Adrenal gland (tissue), 9 donors: ENCODE measurements at regions not wholly inside any gene's neighbourhood (a gene's known extent, or its start where the extent isn't known, plus 50 kb on each side); places are given as distances from the start of the nearest gene placed in this dataset.

Experiments
- DNase-seq, 7 donors: peaks; one replicate each; pipeline ENCODE4 v3.0.0-alpha.2; 2019 to 2020
- H3K27ac ChIP-seq, 5 donors: fragments of 200-600 bp; sonication (generic) in 4 of 5; 1 replicate in 3 of 5; 2 replicates in 2 of 5; pipeline versions ENCODE4 v1.5.1 to v1.8.0; 2016 to 2020; ENCODE audit warnings: mild to moderate bottlenecking in 1 of 5
- H3K27me3 ChIP-seq: fragments of 200-600 bp; 2 replicates; pipeline ENCODE4 v1.8.0; 2021
- H3K36me3 ChIP-seq, 2 donors: fragments of 200-600 bp; replicated peaks in 1 of 2; 1 replicate in 1 of 2; 2 replicates in 1 of 2; pipeline versions ENCODE4 v1.5.1 to v1.8.0; 2018 to 2022
- H3K4me1 ChIP-seq, 2 donors: fragments of 200-600 bp; replicated peaks in 1 of 2; 1 replicate in 1 of 2; 2 replicates in 1 of 2; pipeline versions ENCODE4 v1.5.1 to v1.8.0; 2018 to 2021
- H3K4me3 ChIP-seq, 4 donors: fragments of 200-600 bp; sonication (generic) in 3 of 4; one replicate each; pipeline ENCODE4 v1.5.1; 2016 to 2018
- H3K9me3 ChIP-seq, 3 donors: fragments of 200-600 bp; sonication (generic) in 1 of 3; replicated peaks in 1 of 3; 1 replicate in 2 of 3; 2 replicates in 1 of 3; pipeline versions ENCODE4 v1.5.1 to v1.8.0; 2016 to 2021
- POLR2A ChIP-seq, 2 donors: fragments of 450-650 bp; IDR thresholded peaks; one replicate each; pipeline ENCODE4 v1.6.1; 2017; ENCODE audit warnings: antibody characterized with exemption in 2 of 2, mild to moderate bottlenecking in 2 of 2, moderate library complexity in 1 of 2
- WGBS, 4 donors: extraction: QIAGEN DNeasy Blood & Tissue Kit in 2 of 4; methylation state at CpG; one replicate each; pipeline versions ENCODE4 v1.1.5 to v1.1.7; 2013 to 2017; 5-methylcytosine and 5-hydroxymethylcytosine counted together
- intact Hi-C, 2 donors: fragments of 100-400 bp; cut with DNase I; formaldehyde crosslinking; loops; one replicate each; pipeline versions ENCODE4 v1.14.1 to v1.15.0; 2022 to 2023
- TF ChIP-seq, protein P1 (sequence below), 6 experiments: fragments of 450-650 bp in 4 of 6; fragments of 200-600 bp in 2 of 6; sonication (generic) in 1 of 6; IDR thresholded peaks; 1 replicate in 5 of 6; 2 replicates in 1 of 6; pipeline versions ENCODE4 v1.5.1 to v1.8.0; 2016 to 2021; ENCODE audit warnings: antibody characterized with exemption in 6 of 6, mild to moderate bottlenecking in 2 of 6, moderate library complexity in 1 of 6
- donor health status: healthy with polysubstance abuse.
- donor health status: Bipolar disorder and iron deficiency.
- donor health status: DM: yes; HTN: yes; CAD: no.
- donor health status: DM: no; HTN: no; CAD: no.
- donor health status: DM: no; HTN: no; CAD: no.

DNA sequence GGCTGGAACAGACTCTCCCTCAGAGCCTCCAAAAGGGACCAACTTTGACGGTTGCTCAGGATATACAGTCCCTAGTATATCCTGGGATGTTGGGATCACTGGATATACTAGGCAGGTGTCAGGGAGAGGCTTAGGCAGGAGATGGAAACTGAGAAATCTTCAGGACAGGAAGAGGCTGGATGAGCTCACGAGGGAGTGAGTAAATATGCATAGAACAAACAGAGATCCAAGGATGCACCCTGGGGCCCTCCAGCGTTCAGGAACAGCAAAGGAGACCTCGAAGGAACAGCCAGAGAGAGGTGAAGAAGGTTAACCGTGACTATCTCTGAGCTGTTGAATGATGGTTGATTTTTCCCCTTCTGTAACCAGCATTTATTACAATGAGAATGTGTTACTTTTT is 191.3 kb downstream of the BMP7 start:
- TF ChIP-seq, protein P1, sequence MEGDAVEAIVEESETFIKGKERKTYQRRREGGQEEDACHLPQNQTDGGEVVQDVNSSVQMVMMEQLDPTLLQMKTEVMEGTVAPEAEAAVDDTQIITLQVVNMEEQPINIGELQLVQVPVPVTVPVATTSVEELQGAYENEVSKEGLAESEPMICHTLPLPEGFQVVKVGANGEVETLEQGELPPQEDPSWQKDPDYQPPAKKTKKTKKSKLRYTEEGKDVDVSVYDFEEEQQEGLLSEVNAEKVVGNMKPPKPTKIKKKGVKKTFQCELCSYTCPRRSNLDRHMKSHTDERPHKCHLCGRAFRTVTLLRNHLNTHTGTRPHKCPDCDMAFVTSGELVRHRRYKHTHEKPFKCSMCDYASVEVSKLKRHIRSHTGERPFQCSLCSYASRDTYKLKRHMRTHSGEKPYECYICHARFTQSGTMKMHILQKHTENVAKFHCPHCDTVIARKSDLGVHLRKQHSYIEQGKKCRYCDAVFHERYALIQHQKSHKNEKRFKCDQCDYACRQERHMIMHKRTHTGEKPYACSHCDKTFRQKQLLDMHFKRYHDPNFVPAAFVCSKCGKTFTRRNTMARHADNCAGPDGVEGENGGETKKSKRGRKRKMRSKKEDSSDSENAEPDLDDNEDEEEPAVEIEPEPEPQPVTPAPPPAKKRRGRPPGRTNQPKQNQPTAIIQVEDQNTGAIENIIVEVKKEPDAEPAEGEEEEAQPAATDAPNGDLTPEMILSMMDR (IDR thresholded peaks at IDR 0.05): no peak
- TF ChIP-seq POLR2A (IDR thresholded peaks at IDR 0.05): no peak
- Histone ChIP-seq H3K36me3 (no peaks in the 10 kb centered on the region), H3K4me1 (no peaks in the 10 kb centered on the region), H3K27me3 (peaks cover 6% of the 10 kb centered on the region), H3K9me3 (peaks cover 0 to 4% (median 0%) of the 10 kb centered on the region in 3 donors), H3K4me3 (no peak overlapping the region), H3K27ac (no peak overlapping the region)
- 61 to 73% (median 68%) methylated on average over 5 of the region's 5 CpGs for WGBS, 4 donors
- no peak for DNase-seq
- intact Hi-C loops: no loop called here

DNA sequence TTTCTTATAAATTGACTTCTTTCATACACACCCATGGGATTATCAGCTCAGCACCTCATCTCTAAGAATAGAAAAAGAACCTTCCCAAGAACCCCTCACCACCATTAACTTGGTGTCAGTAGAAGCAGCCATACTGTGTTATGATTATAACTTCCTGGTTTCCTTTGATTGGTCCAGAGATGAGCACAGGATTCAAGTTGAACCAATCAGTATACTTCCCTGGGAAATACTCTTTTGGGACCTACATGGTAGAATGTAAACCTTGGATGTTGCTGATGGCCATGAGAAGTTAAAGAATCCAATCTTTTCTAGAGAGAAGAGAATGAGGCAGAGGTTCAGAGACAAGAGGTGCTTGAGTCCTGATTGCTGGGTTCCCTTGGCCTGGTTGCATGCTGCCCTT is 190.8 kb downstream of the BMP7 start:
- peaks cover 0 to 4% (median 0%) of the 10 kb centered on the region in 3 donors for H3K9me3 ChIP-seq
- TF ChIP-seq, protein P1 (IDR thresholded peaks at IDR 0.05): no peak
- no peak for TF ChIP-seq POLR2A (IDR thresholded peaks at IDR 0.05)
- H3K4me1 ChIP-seq: no peaks in the 10 kb centered on the region
- H3K36me3 ChIP-seq: no peaks in the 10 kb centered on the region
- no peak overlapping the region for H3K27ac ChIP-seq
- DNase-seq: no peak
- no peak overlapping the region for H3K4me3 ChIP-seq
- intact Hi-C loops: no loop called here
- H3K27me3 ChIP-seq: peaks cover 2% of the 10 kb centered on the region

DNA sequence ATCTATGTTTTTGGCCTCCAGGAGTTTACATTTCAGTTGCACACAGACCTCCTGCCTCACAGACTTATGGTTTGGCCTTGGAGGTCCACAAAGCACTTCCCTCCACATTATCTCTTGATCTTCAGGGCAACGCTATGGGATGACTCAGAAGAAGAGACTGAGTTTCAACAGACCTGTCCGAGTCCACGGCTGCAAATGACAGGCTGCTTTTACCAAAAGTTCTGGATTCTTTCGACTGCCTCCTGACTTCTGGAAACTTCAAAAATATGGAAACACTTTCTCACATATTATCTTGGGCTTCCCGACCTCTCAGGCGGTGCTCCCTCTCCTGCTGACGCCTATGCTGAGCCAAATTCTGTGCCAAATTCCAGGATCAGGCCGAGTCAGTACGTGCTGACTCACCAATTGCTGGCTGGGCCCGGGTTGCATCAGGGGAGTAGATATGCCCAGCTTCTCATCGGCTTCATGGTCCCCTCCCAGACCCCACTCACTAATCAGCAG is 190.2 kb downstream of the BMP7 start:
- WGBS, 4 donors: 57 to 66% (median 64%) methylated on average over 9 to 11 of the region's 11 CpGs
- peak in 2 of 7 donors; percentile 28 to 30 for DNase-seq
- intact Hi-C loops: no loop called here
- Histone ChIP-seq H3K4me1 (no peaks in the 10 kb centered on the region), H3K27me3 (no peaks in the 10 kb centered on the region), H3K36me3 (no peaks in the 10 kb centered on the region), H3K9me3 (peaks cover 0 to 4% (median 0%) of the 10 kb centered on the region in 3 donors), H3K27ac (no peak overlapping the region), H3K4me3 (no peak overlapping the region)
- TF ChIP-seq, protein P1 (IDR thresholded peaks at IDR 0.05): no peak
- no peak for TF ChIP-seq POLR2A (IDR thresholded peaks at IDR 0.05)

DNA sequence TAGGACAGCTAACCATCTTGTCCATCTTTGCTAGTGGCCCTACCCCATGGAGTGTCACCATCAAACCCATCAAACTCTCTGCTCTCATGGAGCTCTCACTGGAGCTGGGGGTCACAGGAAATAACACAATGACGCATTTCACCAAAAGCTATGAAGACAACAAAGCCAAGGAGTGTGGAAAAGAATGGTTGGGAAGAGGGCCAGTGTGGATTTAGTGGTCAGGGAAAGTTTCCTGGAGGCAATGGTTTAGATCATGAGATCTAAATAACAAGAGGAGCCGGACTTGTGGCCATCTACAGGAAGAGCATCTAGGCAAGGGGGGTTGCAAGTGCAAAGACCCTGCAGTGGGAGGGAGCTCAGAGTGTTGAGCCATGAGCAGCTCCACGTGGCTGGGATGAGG is 189.5 kb downstream of the BMP7 start:
- Histone ChIP-seq H3K27me3 (no peaks in the 10 kb centered on the region), H3K9me3 (peaks cover 0 to 4% (median 0%) of the 10 kb centered on the region in 3 donors)
- intact Hi-C loops: no loop called here

More for the DNA sequence above, 189.5 kb downstream of the BMP7 start:
- Histone ChIP-seq H3K4me1 (no peaks in the 10 kb centered on the region), H3K27ac (no peak overlapping the region), H3K4me3 (no peak overlapping the region), H3K36me3 (no peaks in the 10 kb centered on the region)
- DNase-seq: no peak
- 54 to 69% (median 65%) methylated on average over 3 of the region's 3 CpGs for whole genome bisulfite sequencing, 4 donors
- TF ChIP-seq, protein P1 (IDR thresholded peaks at IDR 0.05): no peak
- TF ChIP-seq POLR2A (IDR thresholded peaks at IDR 0.05): no peak
